Panc1 (cell line): ENCODE measurements at regions not wholly inside any gene's neighbourhood (a gene's known extent, or its start where the extent isn't known, plus 50 kb on each side); places are given as distances from the start of the nearest gene placed in this dataset.

Experiments used
- ATAC-seq: fragments of 200-7000 bp; cut with Tn5 transposase; 2 replicates; pipeline ENCODE4 v1.9.1; 2020; ENCODE audit warnings: mild to moderate bottlenecking, moderate library complexity
- BruUV-seq: library from RNA; stranded (reverse); fragments of 400-500 nt; replicated peaks from 2 replicates; lab custom pipeline; 2021; lab: Mats Ljungman, UMichigan
- CTCF ChIA-PET: fragments of 300-600 bp; sonication (Branson Sonifier 250); formaldehyde crosslinking; loops from one replicate; lab custom pipeline; 2022; ENCODE audit warnings: antibody characterized with exemption; lab: Charles Lee
- POLR2A ChIA-PET: fragments of 300-600 bp; sonication (Branson Sonifier 250); formaldehyde crosslinking; loops from one replicate; lab custom pipeline; 2022; ENCODE audit warnings: antibody characterized with exemption; lab: Charles Lee
- DNase-seq: peaks from one replicate; pipeline ENCODE4 v3.0.0-alpha.2; 2010; ENCODE audit warnings: low read depth, low spot score
- H3K27ac ChIP-seq: 2 replicates; pipeline ENCODE4 v1.5.1; 2011; ENCODE audit warnings: mild to moderate bottlenecking, low read length, inconsistent platforms
- H3K27me3 ChIP-seq: fragments of 200-500 bp; sonication (Bioruptor generic); 2 replicates; pipeline ENCODE4 v1.6.0; 2014; ENCODE audit warnings: low read length, inconsistent platforms; ENCODE audit not compliant: control insufficient read depth, insufficient read depth
- H3K36me3 ChIP-seq: fragments of 200-500 bp; sonication (Bioruptor generic); 2 replicates; pipeline ENCODE4 v1.5.1; 2014; ENCODE audit warnings: inconsistent platforms, mild to moderate bottlenecking, low read length, moderate library complexity; ENCODE audit not compliant: control insufficient read depth, insufficient read depth
- H3K4me1 ChIP-seq: 2 replicates; pipeline ENCODE4 v1.5.1; 2011; ENCODE audit warnings: inconsistent platforms, mild to moderate bottlenecking, low read length, moderate library complexity; ENCODE audit not compliant: control insufficient read depth, insufficient read depth
- H3K4me3 ChIP-seq, 2 experiments: 2 replicates each; pipeline ENCODE4 v1.5.1; 2011 to 2012; ENCODE audit warnings: low read depth in 2 of 2, low read length in 2 of 2, mild to moderate bottlenecking in 2 of 2, inconsistent platforms in 1 of 2, moderate library complexity in 1 of 2
- H3K9me3 ChIP-seq: fragments of 200-500 bp; sonication (Bioruptor generic); 2 replicates; pipeline ENCODE4 v1.5.1; 2014; ENCODE audit warnings: low read depth, mild to moderate bottlenecking, inconsistent platforms, low read length, moderate library complexity; ENCODE audit not compliant: control insufficient read depth, insufficient read depth
- POLR2AphosphoS5 ChIP-seq: IDR thresholded peaks from 2 replicates; pipeline ENCODE4 v1.6.1; 2012; ENCODE audit warnings: mild to moderate bottlenecking, low read depth, low read length, moderate library complexity
- SIN3A ChIP-seq: IDR thresholded peaks from 2 replicates; pipeline ENCODE4 v1.6.1; 2012; ENCODE audit warnings: low read depth, mild to moderate bottlenecking, low read length, moderate library complexity, borderline replicate concordance; ENCODE audit not compliant: insufficient read depth
- TCF7L2 ChIP-seq: IDR thresholded peaks from 2 replicates; pipeline ENCODE4 v1.6.1; 2011; ENCODE audit warnings: mild to moderate bottlenecking, low read depth, low read length, inconsistent platforms
- in situ Hi-C: cut with HindIII; loops from 2 replicates; pipeline ENCODE4 v1.10.0; 2016; ENCODE audit warnings: low sequenced_read_pairs, low pct_unique_long_range_greater_than_20kb
- intact Hi-C: fragments of 100-400 bp; cut with micrococcal nuclease; formaldehyde crosslinking; loops from one replicate; pipeline ENCODE4 v1.10.0; 2022; ENCODE audit not compliant: unreplicated experiment
- TF ChIP-seq, protein P1 (sequence below): fragments of 450-650 bp; IDR thresholded peaks from 2 replicates; pipeline ENCODE4 v1.5.1; 2017; ENCODE audit warnings: mild to moderate bottlenecking
- TF ChIP-seq, protein P2 (sequence below), 2 experiments: IDR thresholded peaks; 2 replicates each; pipeline ENCODE4 v1.6.1; 2011 to 2012; ENCODE audit warnings: low read depth in 2 of 2, control low read depth in 1 of 2, low read length in 1 of 2, mild to moderate bottlenecking in 1 of 2, moderate library complexity in 1 of 2; ENCODE audit not compliant: insufficient read depth in 1 of 2

GRCh38 chr6:23752414-23752813, 373.6 kb upstream of the NRSN1 start:
- no TSS peak for BruUV-seq
- ChIA-PET POLR2A (no interaction called here), CTCF (no interaction called here)
- Histone ChIP-seq H3K4me1 (no peaks in the 10 kb centered on the region), H3K27me3 (no peaks in the 10 kb centered on the region), H3K9me3 (no peaks in the 10 kb centered on the region), H3K27ac (no peak overlapping the region), H3K4me3 (no peak overlapping the region), H3K36me3 (no peaks in the 10 kb centered on the region)
- DNase-seq (no peak), ATAC-seq (no peak)
- in situ Hi-C loops: no loop called here
- TF ChIP-seq, protein P1, sequence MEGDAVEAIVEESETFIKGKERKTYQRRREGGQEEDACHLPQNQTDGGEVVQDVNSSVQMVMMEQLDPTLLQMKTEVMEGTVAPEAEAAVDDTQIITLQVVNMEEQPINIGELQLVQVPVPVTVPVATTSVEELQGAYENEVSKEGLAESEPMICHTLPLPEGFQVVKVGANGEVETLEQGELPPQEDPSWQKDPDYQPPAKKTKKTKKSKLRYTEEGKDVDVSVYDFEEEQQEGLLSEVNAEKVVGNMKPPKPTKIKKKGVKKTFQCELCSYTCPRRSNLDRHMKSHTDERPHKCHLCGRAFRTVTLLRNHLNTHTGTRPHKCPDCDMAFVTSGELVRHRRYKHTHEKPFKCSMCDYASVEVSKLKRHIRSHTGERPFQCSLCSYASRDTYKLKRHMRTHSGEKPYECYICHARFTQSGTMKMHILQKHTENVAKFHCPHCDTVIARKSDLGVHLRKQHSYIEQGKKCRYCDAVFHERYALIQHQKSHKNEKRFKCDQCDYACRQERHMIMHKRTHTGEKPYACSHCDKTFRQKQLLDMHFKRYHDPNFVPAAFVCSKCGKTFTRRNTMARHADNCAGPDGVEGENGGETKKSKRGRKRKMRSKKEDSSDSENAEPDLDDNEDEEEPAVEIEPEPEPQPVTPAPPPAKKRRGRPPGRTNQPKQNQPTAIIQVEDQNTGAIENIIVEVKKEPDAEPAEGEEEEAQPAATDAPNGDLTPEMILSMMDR: no peak
- TF ChIP-seq TCF7L2 (no peak), SIN3A (no peak), POLR2AphosphoS5 (no peak)
- TF ChIP-seq, protein P2, sequence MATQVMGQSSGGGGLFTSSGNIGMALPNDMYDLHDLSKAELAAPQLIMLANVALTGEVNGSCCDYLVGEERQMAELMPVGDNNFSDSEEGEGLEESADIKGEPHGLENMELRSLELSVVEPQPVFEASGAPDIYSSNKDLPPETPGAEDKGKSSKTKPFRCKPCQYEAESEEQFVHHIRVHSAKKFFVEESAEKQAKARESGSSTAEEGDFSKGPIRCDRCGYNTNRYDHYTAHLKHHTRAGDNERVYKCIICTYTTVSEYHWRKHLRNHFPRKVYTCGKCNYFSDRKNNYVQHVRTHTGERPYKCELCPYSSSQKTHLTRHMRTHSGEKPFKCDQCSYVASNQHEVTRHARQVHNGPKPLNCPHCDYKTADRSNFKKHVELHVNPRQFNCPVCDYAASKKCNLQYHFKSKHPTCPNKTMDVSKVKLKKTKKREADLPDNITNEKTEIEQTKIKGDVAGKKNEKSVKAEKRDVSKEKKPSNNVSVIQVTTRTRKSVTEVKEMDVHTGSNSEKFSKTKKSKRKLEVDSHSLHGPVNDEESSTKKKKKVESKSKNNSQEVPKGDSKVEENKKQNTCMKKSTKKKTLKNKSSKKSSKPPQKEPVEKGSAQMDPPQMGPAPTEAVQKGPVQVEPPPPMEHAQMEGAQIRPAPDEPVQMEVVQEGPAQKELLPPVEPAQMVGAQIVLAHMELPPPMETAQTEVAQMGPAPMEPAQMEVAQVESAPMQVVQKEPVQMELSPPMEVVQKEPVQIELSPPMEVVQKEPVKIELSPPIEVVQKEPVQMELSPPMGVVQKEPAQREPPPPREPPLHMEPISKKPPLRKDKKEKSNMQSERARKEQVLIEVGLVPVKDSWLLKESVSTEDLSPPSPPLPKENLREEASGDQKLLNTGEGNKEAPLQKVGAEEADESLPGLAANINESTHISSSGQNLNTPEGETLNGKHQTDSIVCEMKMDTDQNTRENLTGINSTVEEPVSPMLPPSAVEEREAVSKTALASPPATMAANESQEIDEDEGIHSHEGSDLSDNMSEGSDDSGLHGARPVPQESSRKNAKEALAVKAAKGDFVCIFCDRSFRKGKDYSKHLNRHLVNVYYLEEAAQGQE (IDR thresholded peaks at IDR 0.05; ENCODE audit: insufficient read depth in 1 of 2, low read depth in 2 of 2, low read length in 1 of 2): no peak
- intact Hi-C loops: no loop called here

GRCh38 chr6:23754197-23754596, 371.8 kb upstream of the NRSN1 start:
- intact Hi-C loops (no loop called here), in situ Hi-C loops (no loop called here)
- Histone ChIP-seq H3K36me3 (no peaks in the 10 kb centered on the region), H3K9me3 (no peaks in the 10 kb centered on the region), H3K4me1 (no peaks in the 10 kb centered on the region), H3K27ac (no peak overlapping the region), H3K4me3 (no peak overlapping the region), H3K27me3 (no peaks in the 10 kb centered on the region)
- CTCF ChIA-PET: no interaction called here
- POLR2A ChIA-PET: no interaction called here
- no TSS peak for BruUV-seq
- ATAC-seq (no peak), DNase-seq (no peak)
- TF ChIP-seq TCF7L2: no peak
- TF ChIP-seq, protein P1: peak; percentile 13; the same call in 1 of the 2 replicates

GRCh38 chr6:23775127-23775526, 350.9 kb upstream of the NRSN1 start:
- no peak for TF ChIP-seq POLR2AphosphoS5
- TF ChIP-seq, protein P1: no peak
- TF ChIP-seq, protein P2 (IDR thresholded peaks at IDR 0.05; ENCODE audit: insufficient read depth in 1 of 2, low read depth in 2 of 2, low read length in 1 of 2): no peak
- TF ChIP-seq SIN3A: no peak
- no peak for TF ChIP-seq TCF7L2
- H3K36me3 ChIP-seq: no peaks in the 10 kb centered on the region
- H3K9me3 ChIP-seq: no peaks in the 10 kb centered on the region
- intact Hi-C loops (no loop called here), in situ Hi-C loops (no loop called here)
- no peak overlapping the region for H3K4me3 ChIP-seq
- H3K27ac ChIP-seq: no peak overlapping the region
- POLR2A ChIA-PET: no interaction called here
- H3K27me3 ChIP-seq: no peaks in the 10 kb centered on the region
- H3K4me1 ChIP-seq: no peaks in the 10 kb centered on the region
- CTCF ChIA-PET: no interaction called here
- no TSS peak for BruUV-seq
- DNase-seq (no peak), ATAC-seq (no peak)
